Glomerular visceral epithelial cell (primary cell): ENCODE measurements at regions not wholly inside any gene's neighbourhood (a gene's known extent, or its start where the extent isn't known, plus 50 kb on each side); places are given as distances from the start of the nearest gene placed in this dataset.

Experiments
- DNase-seq: peaks from one replicate; pipeline ENCODE4 v3.0.0-alpha.2; 2016; ENCODE audit errors: extremely low spot score

- no peak for DNase-seq
Observed at GRCh38 chr6:40973304-40973703, 65.7 kb downstream of the UNC5CL start.

- DNase-seq = no peak
Observed at GRCh38 chr6:40972814-40973213, 66.2 kb downstream of the UNC5CL start.

GRCh38 chr6:40972190-40972589, 66.8 kb downstream of the UNC5CL start:
- no peak for DNase-seq

GRCh38 chr6:40968620-40969164, 70.3 kb downstream of the UNC5CL start:
- DNase-seq = no peak

GRCh38 chr6:40966860-40967259, 72.2 kb downstream of the UNC5CL start:
- DNase-seq = no peak

- DNase-seq = no peak
Observed at GRCh38 chr6:40965046-40965445, 74.0 kb downstream of the UNC5CL start.

- no peak for DNase-seq
Observed at GRCh38 chr6:40963019-40963418, 76.0 kb downstream of the UNC5CL start.

GRCh38 chr6:40962241-40962640, 76.8 kb downstream of the UNC5CL start:
- peak; percentile 95 for DNase-seq

GRCh38 chr6:40961831-40962230, 77.2 kb downstream of the UNC5CL start:
- DNase-seq = no peak

- DNase-seq = peak; percentile 71
Observed at GRCh38 chr6:40960742-40961430, 78.1 kb downstream of the UNC5CL start.

GRCh38 chr6:40959781-40960327, 79.2 kb downstream of the UNC5CL start:
- no peak for DNase-seq

GRCh38 chr6:40958738-40959137, 80.3 kb downstream of the UNC5CL start:
- DNase-seq = peak; percentile 60

GRCh38 chr6:40957616-40958492, 81.2 kb downstream of the UNC5CL start:
- peak; percentile 99 for DNase-seq

- DNase-seq = peak; percentile 93
Observed at GRCh38 chr6:40956936-40957335, 82.1 kb downstream of the UNC5CL start.

GRCh38 chr6:40955178-40955545, 83.9 kb downstream of the UNC5CL start:
- no peak for DNase-seq

GRCh38 chr6:40954446-40955177, 84.4 kb downstream of the UNC5CL start:
- DNase-seq = no peak

- DNase-seq = no peak
Observed at GRCh38 chr6:40953486-40953885, 85.5 kb downstream of the UNC5CL start.

- DNase-seq = peak; percentile 86
Observed at GRCh38 chr6:40950986-40951698, 87.9 kb downstream of the UNC5CL start.

GRCh38 chr6:40948570-40948969, 90.5 kb downstream of the UNC5CL start:
- DNase-seq = no peak

- peak; percentile 56 for DNase-seq
Observed at GRCh38 chr6:40947876-40948526, 91.0 kb downstream of the UNC5CL start.
